Femur (tissue), 1 donor: ENCODE measurements at regions not wholly inside any gene's neighbourhood (a gene's known extent, or its start where the extent isn't known, plus 50 kb on each side); places are given as distances from the start of the nearest gene placed in this dataset.

Experiments
- DNase-seq: peaks from one replicate; pipeline ENCODE4 v3.0.0-alpha.2; 2017

DNA sequence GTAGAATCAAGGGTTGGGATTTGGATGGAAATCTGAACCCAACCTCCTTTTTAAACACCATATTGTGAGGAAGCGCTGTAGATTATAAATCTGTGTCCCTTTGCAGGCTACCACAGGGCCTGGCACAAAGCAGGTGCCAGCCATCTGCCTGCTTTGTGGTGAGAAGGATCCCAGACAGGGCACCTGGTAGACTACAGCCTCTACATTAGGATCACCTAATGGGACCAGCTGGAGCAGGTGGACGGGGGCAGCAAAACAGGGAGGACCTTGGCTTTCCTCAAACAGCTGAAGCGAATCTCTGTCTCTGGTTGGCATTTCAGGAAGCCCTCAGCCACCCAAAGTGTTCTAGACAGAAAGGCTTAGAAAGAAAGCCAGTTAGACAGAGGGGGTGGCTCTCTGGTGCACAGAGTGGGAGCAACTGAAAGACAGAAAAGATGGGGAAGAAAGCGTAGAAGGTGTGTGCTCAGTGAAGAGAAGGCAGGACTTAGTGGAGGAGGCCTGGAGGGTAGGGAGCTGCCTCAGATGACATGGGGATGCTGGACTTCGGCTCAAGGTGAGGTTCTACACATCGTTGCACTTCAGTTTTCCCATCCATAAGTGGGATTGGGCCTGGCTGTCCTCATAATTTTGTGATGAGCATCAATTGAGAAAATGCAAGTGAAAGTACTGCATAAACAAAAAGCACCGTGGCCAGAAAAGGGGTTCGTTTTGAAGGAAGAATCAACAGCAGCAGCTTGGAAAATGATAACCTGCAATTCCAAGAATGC lies 350.8 kb downstream of the CYRIA start:
- DNase-seq, result no peak

- DNase-seq, result no peak
Measured at GRCh38 chr2:16314001-16314400, 351.6 kb downstream of the CYRIA start.

DNA sequence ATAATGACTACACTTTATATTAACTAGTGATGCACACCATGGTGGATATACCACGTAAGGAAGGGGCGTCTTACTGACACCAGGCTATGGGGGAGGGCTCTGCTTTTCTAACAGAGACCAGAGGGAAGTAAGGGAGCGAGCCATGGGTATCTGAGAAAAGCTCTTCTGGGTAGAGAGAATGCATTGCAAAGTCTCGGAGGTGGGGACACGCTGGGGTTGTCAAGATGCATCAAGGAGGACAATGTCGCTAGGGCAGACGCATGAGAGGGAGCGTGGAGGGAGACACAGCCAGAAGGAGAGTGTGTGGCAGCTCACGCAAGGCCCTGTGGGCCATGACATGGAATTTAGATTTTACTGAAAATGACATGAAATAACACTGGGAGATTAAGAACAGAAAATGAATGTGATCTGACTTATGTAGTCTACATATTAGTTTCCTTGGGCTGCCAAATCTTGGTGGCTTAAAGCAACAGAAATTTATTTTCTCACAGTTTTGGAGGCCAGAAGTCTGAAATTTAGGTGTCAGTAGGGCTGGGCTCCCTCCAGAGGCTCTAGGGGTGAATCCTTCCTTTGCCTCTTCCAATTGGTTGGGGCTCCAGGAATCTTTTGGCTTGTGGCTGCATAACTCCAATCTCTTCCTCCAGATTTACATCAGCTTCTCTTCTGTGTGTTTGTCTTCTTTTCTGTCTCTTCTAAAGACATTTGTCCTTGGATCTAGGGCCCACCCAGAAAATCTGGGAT lies 352.2 kb downstream of the CYRIA start:
- DNase-seq, result no peak

DNA sequence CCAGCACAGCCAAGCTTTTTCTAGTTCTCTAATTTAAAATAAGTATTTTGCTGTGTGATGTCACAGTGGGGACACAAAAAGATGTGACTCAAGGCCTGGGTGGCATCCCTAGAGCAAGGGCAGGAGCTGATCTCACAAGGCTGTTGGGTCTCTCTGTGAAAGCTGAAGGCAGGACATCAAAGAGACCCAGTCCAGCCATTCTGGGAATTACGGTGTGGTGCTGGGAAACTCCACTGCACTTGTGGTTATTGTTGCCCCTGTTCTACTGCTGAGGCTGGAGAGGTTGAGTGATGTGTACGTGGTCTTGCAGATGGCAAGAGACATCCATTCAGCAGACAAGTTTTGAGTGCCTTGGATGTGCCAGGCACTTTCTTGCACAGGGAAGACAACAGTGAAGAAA lies 352.9 kb downstream of the CYRIA start:
- DNase-seq, result no peak

DNA sequence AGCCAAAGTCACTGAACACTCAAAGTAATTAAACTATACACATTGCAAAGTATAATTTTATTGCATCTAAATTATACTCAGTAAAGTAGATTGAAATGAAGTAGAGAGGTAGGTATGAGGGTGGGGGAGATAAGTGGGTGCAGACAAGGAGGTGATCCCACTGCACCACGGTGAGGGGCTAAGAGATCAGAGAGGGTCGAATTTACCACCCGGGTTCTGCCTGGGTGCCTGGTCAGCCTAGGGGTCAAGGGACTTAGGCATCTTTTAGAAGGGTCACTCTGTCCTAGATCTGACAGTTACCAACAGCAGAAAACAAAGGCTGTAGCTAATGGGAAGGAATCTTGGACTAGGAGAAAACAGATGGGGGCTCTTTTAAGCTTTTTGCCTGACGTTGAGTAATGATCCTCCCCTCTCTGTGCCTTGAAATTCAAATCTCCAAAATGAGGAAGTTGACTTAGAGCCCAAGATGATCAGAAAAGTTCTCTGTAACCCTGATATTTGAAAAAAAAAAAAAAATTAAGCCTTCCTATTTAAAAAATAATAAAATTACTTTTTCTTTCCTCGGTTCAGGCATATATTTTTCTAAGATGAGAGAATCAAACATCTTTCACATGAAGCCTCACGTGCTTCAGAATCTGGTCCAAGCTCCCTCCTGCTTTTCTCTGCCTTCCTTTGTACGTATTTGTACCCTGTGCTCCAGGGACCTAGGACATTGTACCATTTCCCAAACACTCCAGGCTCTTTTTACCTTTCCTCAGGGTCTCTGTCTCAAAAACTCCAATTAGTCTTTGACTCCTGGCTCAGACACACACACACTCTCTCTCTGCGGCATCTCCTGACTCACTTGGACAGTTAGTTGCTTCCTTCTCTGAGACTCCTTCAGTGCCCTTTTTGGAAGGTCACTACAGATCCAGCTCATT lies 353.9 kb downstream of the CYRIA start:
- DNase-seq, result no peak

- DNase-seq, result no peak
Measured at GRCh38 chr2:16308816-16309215, 356.8 kb downstream of the CYRIA start.

DNA sequence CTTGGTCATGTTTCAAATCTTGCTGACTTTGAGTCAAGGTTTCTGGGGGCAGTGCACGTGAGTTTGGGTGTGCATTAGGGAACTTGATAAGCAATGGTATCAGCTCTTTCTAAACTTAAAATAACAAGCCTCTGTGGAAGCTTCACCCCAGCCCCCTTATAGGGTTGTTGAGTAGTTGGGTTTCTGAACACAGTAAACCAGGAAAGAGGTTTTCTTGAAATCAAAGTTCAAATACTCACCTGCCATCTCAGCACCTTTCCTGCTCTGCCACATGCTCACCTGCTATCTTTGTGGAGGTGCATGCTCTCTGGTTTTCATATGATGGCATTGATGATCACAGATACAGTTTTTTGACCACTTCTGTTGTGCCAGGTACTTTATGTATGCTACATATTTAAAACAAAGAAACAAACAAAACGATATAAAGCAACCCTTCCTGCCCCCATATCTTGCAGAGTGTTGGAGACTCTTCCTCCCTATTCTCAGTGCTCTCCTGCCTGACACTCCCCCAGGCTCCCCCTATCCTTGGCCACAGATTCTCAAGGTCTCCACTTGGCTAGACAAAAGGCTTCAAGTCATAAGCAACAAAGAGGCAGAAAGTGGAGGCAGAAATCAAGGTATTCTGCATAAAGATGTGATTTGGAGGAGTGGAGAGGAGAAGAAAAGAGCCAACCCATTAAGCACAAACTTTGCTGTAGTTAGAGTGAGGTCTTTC lies 360.6 kb downstream of the CYRIA start:
- DNase-seq, result no peak

DNA sequence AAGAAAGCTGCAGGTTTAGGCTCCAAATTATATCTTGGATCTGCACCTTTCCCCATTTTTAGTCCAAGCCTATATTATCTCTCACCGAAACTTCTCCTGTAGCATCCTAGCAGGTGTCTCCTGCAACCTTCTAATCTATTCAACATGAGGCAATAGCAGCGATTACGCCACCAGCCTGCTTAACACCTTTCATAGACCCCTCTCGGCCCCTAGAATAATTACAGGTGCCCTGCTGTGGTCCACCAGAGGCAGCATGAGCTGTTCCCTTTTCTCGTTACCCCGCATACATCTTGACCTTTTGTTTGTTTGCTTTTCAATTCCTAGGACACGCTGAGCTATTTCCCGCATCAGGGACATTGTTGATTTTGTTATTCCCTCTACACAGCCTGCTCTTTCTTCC lies 361.9 kb downstream of the CYRIA start:
- no peak for DNase-seq

GRCh38 chr2:16303273-16303577 lies 362.4 kb downstream of the CYRIA start:
- no peak for DNase-seq

- DNase-seq, result no peak
Measured at GRCh38 chr2:16302431-16303272, 362.3 kb downstream of the MYCN start.

DNA sequence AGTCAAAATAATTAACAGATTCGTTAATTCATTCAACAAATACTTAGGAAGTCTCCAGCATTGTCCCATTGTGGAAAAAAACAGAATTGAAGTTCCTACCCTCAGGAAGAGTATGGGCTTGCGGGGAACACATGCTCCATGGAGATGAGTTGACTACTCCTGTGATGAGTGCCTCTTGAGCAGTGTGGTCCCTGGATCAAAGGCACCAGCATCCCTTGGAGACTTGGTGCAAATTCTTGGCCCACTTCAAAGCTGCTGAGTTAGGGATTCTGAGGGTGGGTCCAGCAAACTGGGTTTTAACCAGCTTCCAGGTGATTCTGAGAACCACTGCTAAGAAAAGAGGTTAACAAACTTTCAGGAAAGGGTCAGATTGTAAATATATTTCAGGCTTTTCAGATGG lies 361.6 kb downstream of the MYCN start:
- no peak for DNase-seq

DNA sequence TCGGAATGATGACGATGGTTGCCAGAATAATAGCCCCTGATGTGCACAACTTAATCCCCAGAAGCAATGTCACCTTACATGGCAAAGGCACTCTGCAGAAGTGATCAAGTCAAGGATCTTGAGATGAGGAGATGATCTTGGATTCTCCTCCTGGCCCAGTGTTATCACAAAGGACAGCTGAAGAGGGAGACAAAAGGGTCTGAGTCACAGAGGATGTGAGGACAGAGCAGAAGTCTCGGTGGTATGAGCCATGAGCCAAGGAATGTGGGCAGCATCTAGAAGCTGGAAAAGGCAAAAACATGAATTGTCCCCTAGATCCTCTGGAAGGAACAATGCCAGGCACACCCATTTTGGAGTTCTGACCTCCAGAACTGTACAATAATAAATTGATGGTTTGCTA lies 358.5 kb downstream of the MYCN start:
- DNase-seq, result no peak

DNA sequence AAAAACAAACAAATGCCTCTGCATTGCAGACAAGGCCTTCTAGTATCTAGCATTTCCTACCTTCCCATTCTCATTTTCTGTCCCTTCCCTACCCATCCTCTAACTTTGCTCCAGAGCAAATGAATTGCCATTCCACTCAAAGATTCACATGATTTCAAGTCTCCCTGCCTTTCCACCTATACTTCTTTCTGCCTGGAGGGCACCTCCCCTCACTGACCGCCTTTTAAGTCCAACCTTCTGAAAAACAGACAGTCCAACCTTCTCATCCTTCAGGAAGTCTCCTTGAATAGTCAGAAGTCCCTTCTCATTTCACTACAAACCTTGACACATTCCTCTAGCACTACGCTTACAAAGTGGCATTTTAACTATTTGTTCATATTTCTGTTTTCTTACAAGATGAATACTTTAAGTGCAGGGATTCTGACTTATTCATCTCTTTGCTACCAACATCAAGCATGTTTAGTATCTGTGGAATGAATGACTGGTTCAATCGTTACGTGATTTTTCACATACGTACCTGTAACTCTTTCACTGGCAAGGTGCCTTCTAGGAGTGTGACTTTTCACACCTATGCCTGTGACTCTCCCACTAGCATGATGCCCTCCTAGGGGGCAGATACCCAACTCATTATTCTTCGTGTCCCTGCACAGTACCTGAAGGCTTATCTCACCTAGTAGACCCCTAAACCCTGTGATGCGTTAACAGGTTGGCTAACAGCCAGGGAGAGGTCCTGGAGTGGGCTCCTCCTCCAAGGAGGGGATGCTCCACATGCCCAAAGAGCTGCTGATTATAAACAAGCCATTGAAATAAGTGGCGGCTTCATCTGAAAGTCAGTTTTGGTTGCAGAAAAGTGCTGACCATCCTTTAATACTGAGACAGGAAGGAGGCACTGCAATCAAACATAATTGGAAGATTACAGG lies 356.2 kb downstream of the MYCN start:
- no peak for DNase-seq

GRCh38 chr2:16296038-16296290 lies 355.6 kb downstream of the MYCN start:
- no peak for DNase-seq

DNA sequence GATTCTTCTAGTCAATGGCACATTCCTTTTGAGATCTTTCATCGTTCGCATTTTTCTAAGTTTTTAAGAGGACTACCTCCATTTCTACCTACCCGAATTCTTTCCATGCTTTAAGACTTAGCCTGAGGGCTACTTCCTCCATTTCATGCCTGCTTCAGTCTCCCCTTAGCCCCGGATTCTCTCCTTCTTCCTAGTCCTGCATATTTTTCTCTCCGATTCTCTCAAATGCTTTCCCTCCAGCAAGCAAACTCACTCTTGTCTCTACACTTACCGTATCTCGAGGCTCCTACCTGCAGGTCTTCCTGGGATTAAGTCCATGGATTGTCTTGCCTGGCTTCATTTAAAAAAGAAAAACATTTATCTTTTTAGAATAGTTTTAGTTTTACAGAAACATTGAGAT lies 354.4 kb downstream of the MYCN start:
- no peak for DNase-seq

- DNase-seq, result no peak
Measured at GRCh38 chr2:16293871-16294270, 353.5 kb downstream of the MYCN start.

GRCh38 chr2:16293398-16293797 lies 353.0 kb downstream of the MYCN start:
- no peak for DNase-seq

GRCh38 chr2:16291731-16292550 lies 351.6 kb downstream of the MYCN start:
- no peak for DNase-seq

GRCh38 chr2:16291226-16291625 lies 350.9 kb downstream of the MYCN start:
- DNase-seq, result no peak

DNA sequence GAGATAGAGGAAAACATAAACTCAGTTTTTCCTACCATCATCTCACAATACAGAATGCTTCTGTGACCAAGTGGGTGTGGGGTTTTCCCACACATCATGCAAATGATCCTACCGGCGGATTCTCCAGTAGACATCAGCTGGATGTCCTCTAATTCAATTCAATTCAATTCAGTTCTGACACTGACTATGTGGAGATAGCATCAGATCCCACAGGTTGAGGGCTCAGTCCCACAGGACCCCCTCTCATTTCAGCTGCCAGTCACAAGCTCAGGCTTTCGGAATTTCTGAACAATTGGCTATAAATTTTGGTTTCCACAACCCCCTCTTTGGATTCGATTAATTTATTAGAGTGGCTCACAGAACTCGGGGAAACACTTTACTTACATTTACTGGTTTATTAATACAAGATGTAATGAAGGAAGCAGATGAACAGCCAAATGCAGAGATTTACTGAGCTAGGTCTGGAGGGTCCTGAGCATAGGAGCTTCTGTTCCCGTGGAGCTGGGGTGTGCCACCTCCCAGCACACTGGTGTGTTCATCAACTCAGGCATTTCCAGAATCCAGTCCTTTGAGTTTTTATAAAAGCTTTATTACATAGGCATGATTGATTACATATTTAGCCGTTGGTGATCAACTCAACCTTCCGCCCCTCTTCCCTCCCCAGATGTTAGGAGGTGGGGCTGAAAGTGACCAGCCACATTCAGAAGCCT lies 350.1 kb downstream of the MYCN start:
- DNase-seq, result no peak
